Liver (tissue), 8 donors: ENCODE measurements at regions not wholly inside any gene's neighbourhood (a gene's known extent, or its start where the extent isn't known, plus 50 kb on each side); places are given as distances from the start of the nearest gene placed in this dataset.

Experiments
- DNase-seq: peaks from one replicate; pipeline ENCODE4 v3.0.0-alpha.2; 2017; ENCODE audit warnings: low spot score
- H3K27ac ChIP-seq, 2 donors: one replicate each; pipeline ENCODE4 v1.7.0; 2013; ENCODE audit warnings: inconsistent platforms in 2 of 2, low read length in 2 of 2, control low read depth in 1 of 2, low read depth in 1 of 2, mild to moderate bottlenecking in 1 of 2
- H3K27me3 ChIP-seq, 4 donors: one replicate each; pipeline versions ENCODE4 v1.6.1 to v1.7.0; 2013; ENCODE audit warnings: low read length in 3 of 4, inconsistent platforms in 1 of 4, mild to moderate bottlenecking in 1 of 4, moderate library complexity in 1 of 4; ENCODE audit not compliant: control insufficient read depth in 4 of 4, insufficient read depth in 4 of 4
- H3K36me3 ChIP-seq, 4 donors: one replicate each; pipeline versions ENCODE4 v1.6.1 to v1.7.0; 2013; ENCODE audit warnings: low read length in 3 of 4, mild to moderate bottlenecking in 3 of 4, low read depth in 1 of 4, moderate library complexity in 1 of 4; ENCODE audit not compliant: control insufficient read depth in 4 of 4, insufficient read depth in 3 of 4
- H3K4me1 ChIP-seq, 4 donors: one replicate each; pipeline versions ENCODE4 v1.6.1 to v1.7.0; 2013; ENCODE audit warnings: low read length in 3 of 4, mild to moderate bottlenecking in 3 of 4, moderate library complexity in 1 of 4; ENCODE audit not compliant: control insufficient read depth in 4 of 4, insufficient read depth in 4 of 4
- H3K4me3 ChIP-seq, 3 donors: one replicate each; pipeline versions ENCODE4 v1.6.1 to v1.7.0; 2013; ENCODE audit warnings: low read length in 3 of 3, control low read depth in 1 of 3, low read depth in 1 of 3, mild to moderate bottlenecking in 1 of 3
- H3K9ac ChIP-seq, 2 donors: one replicate each; pipeline ENCODE4 v1.7.0; 2013; ENCODE audit warnings: low read length in 2 of 2, mild to moderate bottlenecking in 2 of 2, moderate library complexity in 2 of 2, control low read depth in 1 of 2, low read depth in 1 of 2
- H3K9me3 ChIP-seq, 4 donors: one replicate each; pipeline versions ENCODE4 v1.6.1 to v1.7.0; 2013; ENCODE audit warnings: low read length in 3 of 4; ENCODE audit not compliant: control insufficient read depth in 4 of 4
- EGR1 ChIP-seq, 2 donors: IDR thresholded peaks; 2 replicates each; pipeline ENCODE4 v1.6.1; 2016 to 2018; ENCODE audit warnings: antibody characterized with exemption in 2 of 2, low read depth in 2 of 2
- FOXA1 ChIP-seq: IDR thresholded peaks from 2 replicates; pipeline ENCODE4 v1.6.1; 2016; ENCODE audit warnings: antibody characterized with exemption
- FOXA2 ChIP-seq: IDR thresholded peaks from 2 replicates; pipeline ENCODE4 v1.6.1; 2016; ENCODE audit warnings: antibody characterized with exemption
- GABPA ChIP-seq, 2 donors: IDR thresholded peaks in 1 of 2; conservative IDR thresholded peaks in 1 of 2; 2 replicates each; pipeline ENCODE4 v1.6.1; 2016; ENCODE audit warnings: antibody characterized with exemption in 2 of 2, mild to moderate bottlenecking in 1 of 2, moderate library complexity in 1 of 2
- HNF4A ChIP-seq, 2 donors: conservative IDR thresholded peaks; 2 replicates each; pipeline ENCODE4 v1.6.1; 2016; ENCODE audit warnings: antibody characterized with exemption in 2 of 2, mild to moderate bottlenecking in 2 of 2
- JUND ChIP-seq, 2 donors: IDR thresholded peaks; 2 replicates each; pipeline ENCODE4 v1.6.1; 2016; ENCODE audit warnings: antibody characterized with exemption in 2 of 2
- NR2F2 ChIP-seq: IDR thresholded peaks from 2 replicates; pipeline ENCODE4 v1.6.1; 2016; ENCODE audit warnings: antibody characterized with exemption
- RAD21 ChIP-seq, 2 donors: IDR thresholded peaks; 2 replicates each; pipeline ENCODE4 v1.6.1; 2016; ENCODE audit warnings: antibody characterized with exemption in 2 of 2, mild to moderate bottlenecking in 2 of 2
- RXRA ChIP-seq, 2 donors: IDR thresholded peaks; 2 replicates each; pipeline ENCODE4 v1.6.1; 2017 to 2018; ENCODE audit warnings: antibody characterized with exemption in 2 of 2, mild to moderate bottlenecking in 1 of 2
- SP1 ChIP-seq: IDR thresholded peaks from 2 replicates; pipeline ENCODE4 v1.6.1; 2018; ENCODE audit warnings: antibody characterized with exemption, mild to moderate bottlenecking
- TAF1 ChIP-seq: conservative IDR thresholded peaks from 2 replicates; pipeline ENCODE4 v1.6.1; 2016; ENCODE audit warnings: antibody characterized with exemption, mild to moderate bottlenecking
- YY1 ChIP-seq: IDR thresholded peaks from 2 replicates; pipeline ENCODE4 v1.6.1; 2016; ENCODE audit warnings: antibody characterized with exemption, mild to moderate bottlenecking
- WGBS: extraction: QIAGEN DNeasy Blood & Tissue Kit; methylation state at CpG from one replicate; pipeline ENCODE4 v1.1.7; 2013; 5-methylcytosine and 5-hydroxymethylcytosine counted together
- TF ChIP-seq, protein P1 (sequence below): fragments of 150-350 bp; IDR thresholded peaks from 2 replicates; pipeline ENCODE4 v1.5.1; 2017; ENCODE audit warnings: improper control_type of control experiment, low read depth, low read length; ENCODE audit not compliant: missing input control
- TF ChIP-seq, protein P2 (sequence below): IDR thresholded peaks from 2 replicates; pipeline ENCODE4 v1.6.1; 2016; ENCODE audit warnings: antibody characterized with exemption
- TF ChIP-seq, protein P3 (sequence below): IDR thresholded peaks from 2 replicates; pipeline ENCODE4 v1.6.1; 2016; ENCODE audit warnings: antibody characterized with exemption, mild to moderate bottlenecking
- donor health status: healthy.
- donor health status: healthy.
- donor health status: healthy.
- donor health status: healthy.
- donor health status: healthy.

DNA sequence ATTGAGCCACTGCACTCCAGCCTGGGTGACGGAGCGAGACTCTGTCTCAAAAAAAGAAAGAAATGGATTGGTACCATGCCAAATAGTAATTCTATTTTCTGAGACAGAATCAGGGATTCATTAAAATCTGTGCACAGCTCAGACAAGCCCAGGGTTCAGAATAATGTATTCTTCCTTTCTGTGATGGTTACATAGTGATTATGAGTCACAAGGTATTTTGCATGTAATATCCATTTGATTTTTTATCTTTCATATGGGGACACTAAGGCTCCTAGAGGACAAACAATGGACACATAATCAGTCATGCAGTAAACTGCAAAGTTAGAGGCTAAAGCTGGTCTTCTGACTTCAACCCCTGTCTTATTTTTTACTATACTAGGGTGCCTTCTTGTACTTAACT is 156.8 kb upstream of the COL8A1 start:
- Histone ChIP-seq H3K4me3 (no peak overlapping the region), H3K27me3 (no peaks in the 10 kb centered on the region), H3K27ac (no peak overlapping the region), H3K36me3 (no peaks in the 10 kb centered on the region), H3K9me3 (peaks cover 0 to 7% (median 0%) of the 10 kb centered on the region in 4 donors), H3K9ac (no peak overlapping the region), H3K4me1 (no peaks in the 10 kb centered on the region)
- WGBS: 78% methylated on average over 2 of the region's 2 CpGs
- TF ChIP-seq EGR1 (IDR thresholded peaks at IDR 0.05; ENCODE audit: low read depth in 2 of 2): no peak
- TF ChIP-seq RXRA (IDR thresholded peaks at IDR 0.05): no peak
- TF ChIP-seq, protein P1, sequence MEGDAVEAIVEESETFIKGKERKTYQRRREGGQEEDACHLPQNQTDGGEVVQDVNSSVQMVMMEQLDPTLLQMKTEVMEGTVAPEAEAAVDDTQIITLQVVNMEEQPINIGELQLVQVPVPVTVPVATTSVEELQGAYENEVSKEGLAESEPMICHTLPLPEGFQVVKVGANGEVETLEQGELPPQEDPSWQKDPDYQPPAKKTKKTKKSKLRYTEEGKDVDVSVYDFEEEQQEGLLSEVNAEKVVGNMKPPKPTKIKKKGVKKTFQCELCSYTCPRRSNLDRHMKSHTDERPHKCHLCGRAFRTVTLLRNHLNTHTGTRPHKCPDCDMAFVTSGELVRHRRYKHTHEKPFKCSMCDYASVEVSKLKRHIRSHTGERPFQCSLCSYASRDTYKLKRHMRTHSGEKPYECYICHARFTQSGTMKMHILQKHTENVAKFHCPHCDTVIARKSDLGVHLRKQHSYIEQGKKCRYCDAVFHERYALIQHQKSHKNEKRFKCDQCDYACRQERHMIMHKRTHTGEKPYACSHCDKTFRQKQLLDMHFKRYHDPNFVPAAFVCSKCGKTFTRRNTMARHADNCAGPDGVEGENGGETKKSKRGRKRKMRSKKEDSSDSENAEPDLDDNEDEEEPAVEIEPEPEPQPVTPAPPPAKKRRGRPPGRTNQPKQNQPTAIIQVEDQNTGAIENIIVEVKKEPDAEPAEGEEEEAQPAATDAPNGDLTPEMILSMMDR: no peak
- TF ChIP-seq GABPA (IDR thresholded peaks at IDR 0.05 in 1 of 2, conservative IDR thresholded peaks at IDR 0.05 in 1 of 2): no peak
- no peak for TF ChIP-seq FOXA1
- no peak for TF ChIP-seq SP1
- TF ChIP-seq, protein P2, sequence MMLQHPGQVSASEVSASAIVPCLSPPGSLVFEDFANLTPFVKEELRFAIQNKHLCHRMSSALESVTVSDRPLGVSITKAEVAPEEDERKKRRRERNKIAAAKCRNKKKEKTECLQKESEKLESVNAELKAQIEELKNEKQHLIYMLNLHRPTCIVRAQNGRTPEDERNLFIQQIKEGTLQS: no peak
- no peak for TF ChIP-seq NR2F2
- TF ChIP-seq RAD21 (IDR thresholded peaks at IDR 0.05): no peak
- TF ChIP-seq, protein P3, sequence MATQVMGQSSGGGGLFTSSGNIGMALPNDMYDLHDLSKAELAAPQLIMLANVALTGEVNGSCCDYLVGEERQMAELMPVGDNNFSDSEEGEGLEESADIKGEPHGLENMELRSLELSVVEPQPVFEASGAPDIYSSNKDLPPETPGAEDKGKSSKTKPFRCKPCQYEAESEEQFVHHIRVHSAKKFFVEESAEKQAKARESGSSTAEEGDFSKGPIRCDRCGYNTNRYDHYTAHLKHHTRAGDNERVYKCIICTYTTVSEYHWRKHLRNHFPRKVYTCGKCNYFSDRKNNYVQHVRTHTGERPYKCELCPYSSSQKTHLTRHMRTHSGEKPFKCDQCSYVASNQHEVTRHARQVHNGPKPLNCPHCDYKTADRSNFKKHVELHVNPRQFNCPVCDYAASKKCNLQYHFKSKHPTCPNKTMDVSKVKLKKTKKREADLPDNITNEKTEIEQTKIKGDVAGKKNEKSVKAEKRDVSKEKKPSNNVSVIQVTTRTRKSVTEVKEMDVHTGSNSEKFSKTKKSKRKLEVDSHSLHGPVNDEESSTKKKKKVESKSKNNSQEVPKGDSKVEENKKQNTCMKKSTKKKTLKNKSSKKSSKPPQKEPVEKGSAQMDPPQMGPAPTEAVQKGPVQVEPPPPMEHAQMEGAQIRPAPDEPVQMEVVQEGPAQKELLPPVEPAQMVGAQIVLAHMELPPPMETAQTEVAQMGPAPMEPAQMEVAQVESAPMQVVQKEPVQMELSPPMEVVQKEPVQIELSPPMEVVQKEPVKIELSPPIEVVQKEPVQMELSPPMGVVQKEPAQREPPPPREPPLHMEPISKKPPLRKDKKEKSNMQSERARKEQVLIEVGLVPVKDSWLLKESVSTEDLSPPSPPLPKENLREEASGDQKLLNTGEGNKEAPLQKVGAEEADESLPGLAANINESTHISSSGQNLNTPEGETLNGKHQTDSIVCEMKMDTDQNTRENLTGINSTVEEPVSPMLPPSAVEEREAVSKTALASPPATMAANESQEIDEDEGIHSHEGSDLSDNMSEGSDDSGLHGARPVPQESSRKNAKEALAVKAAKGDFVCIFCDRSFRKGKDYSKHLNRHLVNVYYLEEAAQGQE: no peak
- no peak for TF ChIP-seq YY1
- no peak for DNase-seq

DNA sequence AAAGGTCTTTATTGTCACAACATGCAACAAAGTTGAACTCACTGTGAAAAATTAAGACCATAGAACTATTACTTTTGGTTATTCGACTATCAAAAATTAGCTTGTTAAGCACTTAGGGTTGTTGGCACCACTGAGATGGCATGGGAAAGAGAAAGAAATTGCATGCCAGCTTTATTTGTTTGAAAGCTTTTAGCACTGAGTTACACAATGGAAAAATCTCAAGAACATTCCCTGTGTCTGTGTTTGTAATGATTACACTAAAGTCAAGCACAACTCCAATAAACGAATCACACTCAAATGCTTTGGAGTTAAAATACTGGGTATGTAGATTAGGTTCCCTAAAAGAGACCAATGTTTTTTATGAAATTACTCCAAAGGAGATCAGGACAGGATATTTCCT is 158.6 kb upstream of the COL8A1 start:
- H3K27me3 ChIP-seq: no peaks in the 10 kb centered on the region
- WGBS: 77% methylated on average over 2 of the region's 2 CpGs

DNA sequence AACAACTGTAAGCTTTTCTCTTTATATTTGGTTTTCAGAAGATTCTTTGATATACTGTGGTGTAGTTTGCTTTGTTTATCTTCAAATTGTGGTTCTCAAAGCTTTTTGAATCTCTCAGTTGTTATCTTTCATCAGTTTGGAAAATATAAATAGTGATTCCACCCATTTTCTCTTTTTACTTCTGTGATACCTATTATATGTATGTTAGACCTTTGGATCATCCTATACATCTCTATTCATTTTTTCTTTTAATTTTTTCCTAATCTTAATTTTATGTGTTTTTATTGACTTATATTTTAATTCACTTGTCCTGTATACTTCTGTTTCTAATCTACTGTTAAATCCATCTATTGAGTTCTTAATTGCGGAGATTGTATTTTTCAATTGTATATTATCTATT is 160.7 kb upstream of the COL8A1 start:
- Histone ChIP-seq H3K36me3 (no peaks in the 10 kb centered on the region), H3K4me1 (no peaks in the 10 kb centered on the region), H3K27ac (no peak overlapping the region), H3K9me3 (peaks cover 0 to 7% (median 0%) of the 10 kb centered on the region in 4 donors), H3K27me3 (no peaks in the 10 kb centered on the region), H3K9ac (no peak overlapping the region), H3K4me3 (no peak overlapping the region)
- TF ChIP-seq FOXA2 (no peak), HNF4A (conservative IDR thresholded peaks at IDR 0.05) (no peak), EGR1 (IDR thresholded peaks at IDR 0.05; ENCODE audit: low read depth in 2 of 2) (no peak), SP1 (no peak), FOXA1 (no peak), NR2F2 (no peak), JUND (IDR thresholded peaks at IDR 0.05) (no peak)
- DNase-seq: no peak
- 92% methylated on average over 1 of the region's 1 CpG for WGBS

More for the DNA sequence above, 158.6 kb upstream of the COL8A1 start:
- Histone ChIP-seq H3K27ac (no peak overlapping the region), H3K4me1 (no peaks in the 10 kb centered on the region), H3K9me3 (peaks cover 0 to 7% (median 0%) of the 10 kb centered on the region in 4 donors), H3K4me3 (no peak overlapping the region), H3K36me3 (no peaks in the 10 kb centered on the region), H3K9ac (no peak overlapping the region)
- DNase-seq: no peak
- TF ChIP-seq FOXA2 (no peak), TAF1 (no peak)
